HepG2 (cell line): ENCODE measurements at regions not wholly inside any gene's neighbourhood (a gene's known extent, or its start where the extent isn't known, plus 50 kb on each side); places are given as distances from the start of the nearest gene placed in this dataset.

Experiments
- ATF7 ChIP-seq, 2 experiments: fragments of 450-650 bp in 1 of 2; sonication (generic) in 1 of 2; formaldehyde crosslinking in 1 of 2; IDR thresholded peaks; 2 replicates each; pipeline versions ENCODE4 v1.4.0 to v1.6.1; 2016 to 2020; ENCODE audit warnings: antibody characterized with exemption in 1 of 2, mild to moderate bottlenecking in 1 of 2, missing genetic modification reagents in 1 of 2
- CAMTA2 ChIP-seq: sonication (generic); formaldehyde crosslinking; IDR thresholded peaks from 2 replicates; pipeline ENCODE4 v1.4.0; 2020; ENCODE audit warnings: mild to moderate bottlenecking, missing genetic modification reagents, borderline replicate concordance
- ETS1 ChIP-seq: sonication (generic); formaldehyde crosslinking; IDR thresholded peaks from 2 replicates; pipeline ENCODE4 v1.4.0; 2020; ENCODE audit warnings: missing genetic modification reagents
- GFI1 ChIP-seq: sonication (generic); formaldehyde crosslinking; IDR thresholded peaks from 2 replicates; pipeline ENCODE4 v1.5.0; 2020; ENCODE audit warnings: missing genetic modification reagents, mild to moderate bottlenecking, borderline replicate concordance
- HINFP ChIP-seq: sonication (generic); formaldehyde crosslinking; IDR thresholded peaks from 2 replicates; pipeline ENCODE4 v1.4.0; 2020; ENCODE audit warnings: low read depth, mild to moderate bottlenecking, missing genetic modification reagents
- HNF1A ChIP-seq, 2 experiments: sonication (generic) in 1 of 2; formaldehyde crosslinking in 1 of 2; IDR thresholded peaks; 2 replicates each; pipeline versions ENCODE4 v1.4.0 to v1.6.1; 2016 to 2020; ENCODE audit warnings: borderline replicate concordance in 1 of 2, low read depth in 1 of 2, mild to moderate bottlenecking in 1 of 2, missing genetic modification reagents in 1 of 2
- IRX3 ChIP-seq: sonication (generic); formaldehyde crosslinking; IDR thresholded peaks from 2 replicates; pipeline ENCODE4 v1.8.1; 2023; ENCODE audit warnings: mild to moderate bottlenecking, low read depth, missing genetic modification reagents, borderline replicate concordance
- MTF2 ChIP-seq: sonication (generic); formaldehyde crosslinking; IDR thresholded peaks from 2 replicates; pipeline ENCODE4 v1.5.0; 2020; ENCODE audit warnings: missing genetic modification reagents, borderline replicate concordance
- POLR2A ChIP-seq, 2 experiments: IDR thresholded peaks; 2 replicates each; pipeline ENCODE4 v1.6.1; 2011; ENCODE audit warnings: low read depth in 2 of 2, low read length in 2 of 2, mild to moderate bottlenecking in 1 of 2, moderate library complexity in 1 of 2; ENCODE audit not compliant: insufficient read depth in 1 of 2
- POLR2G ChIP-seq: fragments of 200-400 bp; formaldehyde crosslinking; IDR thresholded peaks from 2 replicates; pipeline ENCODE4 v1.6.1; 2018; ENCODE audit warnings: mild to moderate bottlenecking, low read depth, low read length, moderate library complexity
- TBX2 ChIP-seq: sonication (generic); formaldehyde crosslinking; IDR thresholded peaks from 2 replicates; pipeline ENCODE4 v1.5.0; 2020; ENCODE audit warnings: missing genetic modification reagents, mild to moderate bottlenecking, borderline replicate concordance
- TGIF2 ChIP-seq: IDR thresholded peaks from 2 replicates; pipeline ENCODE4 v1.6.1; 2016; ENCODE audit warnings: control low read depth, missing compliant biosample characterization
- ZFX ChIP-seq: sonication (generic); formaldehyde crosslinking; IDR thresholded peaks from 2 replicates; pipeline ENCODE4 v1.4.0; 2020; ENCODE audit warnings: mild to moderate bottlenecking, low read depth, missing genetic modification reagents, moderate library complexity
- ZNF251 ChIP-seq: sonication (generic); formaldehyde crosslinking; IDR thresholded peaks from 2 replicates; pipeline ENCODE4 v1.9.0; 2021; ENCODE audit warnings: mild to moderate bottlenecking, missing genetic modification reagents
- ZNF441 ChIP-seq: sonication (generic); formaldehyde crosslinking; IDR thresholded peaks from 2 replicates; pipeline ENCODE4 v1.7.0; 2021; ENCODE audit warnings: missing genetic modification reagents, borderline replicate concordance
- ZNF547 ChIP-seq: sonication (generic); formaldehyde crosslinking; IDR thresholded peaks from 2 replicates; pipeline ENCODE4 v1.5.1; 2020; ENCODE audit warnings: mild to moderate bottlenecking, missing genetic modification reagents
- ZNF687 ChIP-seq: sonication (generic); formaldehyde crosslinking; IDR thresholded peaks from 2 replicates; pipeline ENCODE4 v1.5.1; 2020; ENCODE audit warnings: mild to moderate bottlenecking, missing genetic modification reagents, moderate library complexity
- ZSCAN30 ChIP-seq: sonication (generic); formaldehyde crosslinking; IDR thresholded peaks from 2 replicates; pipeline ENCODE4 v1.5.0; 2020; ENCODE audit warnings: mild to moderate bottlenecking, missing genetic modification reagents

GRCh38 chr2:42929546-42930024, 137.2 kb upstream of the HAAO start (continued):
- TF ChIP-seq GFI1 (CRISPR knock-in tag) (peak; percentile 38), ZNF441 (CRISPR knock-in tag) (0 out of 2 replicates have a peak, but pooled peaks have one; percentile 12), ZFX (CRISPR knock-in tag) (peak; percentile 53), HNF1A (IDR thresholded peaks at IDR 0.05; ENCODE audit: low read depth) (no peak; the same call in 1 of the 2 replicates), HNF1A (CRISPR knock-in tag; IDR thresholded peaks at IDR 0.05; ENCODE audit: borderline replicate concordance) (no peak; the same call in 1 of the 2 replicates), POLR2A (IDR thresholded peaks at IDR 0.05; ENCODE audit: insufficient read depth in 1 of 2, low read depth in 2 of 2, low read length in 2 of 2) (peak in 1 of 2 experiments; percentile 45; a peak in 1 of 4 replicates), IRX3 (no peak), CAMTA2 (CRISPR knock-in tag) (no peak), HINFP (CRISPR knock-in tag) (peak; percentile 20; the same call in 1 of the 2 replicates), ATF7 (IDR thresholded peaks at IDR 0.05) (no peak), ATF7 (CRISPR knock-in tag; IDR thresholded peaks at IDR 0.05) (no peak), ZNF251 (CRISPR knock-in tag) (no peak), TGIF2 (0 out of 2 replicates have a peak, but pooled peaks have one; percentile 14), ZSCAN30 (CRISPR knock-in tag) (0 out of 2 replicates have a peak, but pooled peaks have one; percentile 43), ZNF687 (peak; percentile 86), ZNF547 (peak; percentile 37; the same call in 1 of the 2 replicates), TBX2 (CRISPR knock-in tag) (0 out of 2 replicates have a peak, but pooled peaks have one; percentile 41), ETS1 (CRISPR knock-in tag) (no peak), POLR2G (peak; percentile 35; the same call in 1 of the 2 replicates), MTF2 (CRISPR knock-in tag) (peak; percentile 70; the same call in 1 of the 2 replicates)
